H1 (cell line): ENCODE measurements at regions not wholly inside any gene's neighbourhood (a gene's known extent, or its start where the extent isn't known, plus 50 kb on each side); places are given as distances from the start of the nearest gene placed in this dataset.

Experiments
- POU5F1 ChIP-seq: IDR thresholded peaks from 2 replicates; pipeline ENCODE4 v1.6.1; 2011; ENCODE audit warnings: low read depth, mild to moderate bottlenecking, low read length, moderate library complexity
- TEAD4 ChIP-seq: IDR thresholded peaks from 2 replicates; pipeline ENCODE4 v1.6.1; 2012; ENCODE audit warnings: low read depth, low read length, inconsistent platforms, mixed read lengths
- TF ChIP-seq, protein P1 (sequence below): fragments of 300-600 bp; sonication (generic); IDR thresholded peaks from 2 replicates; pipeline ENCODE4 v1.7.1; 2012; ENCODE audit warnings: low read length, moderate library complexity, mild to moderate bottlenecking, inconsistent platforms; ENCODE audit not compliant: insufficient replicate concordance

DNA sequence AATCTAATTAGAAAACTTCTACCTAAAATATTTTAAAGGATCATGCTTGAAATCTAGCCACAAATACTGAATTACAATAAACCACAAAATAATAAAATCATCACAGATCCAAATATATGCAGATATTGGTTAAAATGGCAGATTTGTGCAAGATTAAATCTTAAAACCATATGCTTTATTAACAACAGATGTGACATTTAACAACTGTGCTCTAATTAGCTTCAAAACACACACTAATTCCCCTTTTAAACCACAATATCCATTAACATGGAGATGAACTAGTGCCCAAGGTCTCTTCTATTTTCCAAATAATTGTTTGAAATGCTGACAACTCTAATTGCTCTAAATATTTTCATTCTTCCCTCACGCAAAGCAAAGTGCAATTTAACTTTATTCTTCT, 1530.3 kb downstream of the SI start (continued):
- TF ChIP-seq, protein P1, sequence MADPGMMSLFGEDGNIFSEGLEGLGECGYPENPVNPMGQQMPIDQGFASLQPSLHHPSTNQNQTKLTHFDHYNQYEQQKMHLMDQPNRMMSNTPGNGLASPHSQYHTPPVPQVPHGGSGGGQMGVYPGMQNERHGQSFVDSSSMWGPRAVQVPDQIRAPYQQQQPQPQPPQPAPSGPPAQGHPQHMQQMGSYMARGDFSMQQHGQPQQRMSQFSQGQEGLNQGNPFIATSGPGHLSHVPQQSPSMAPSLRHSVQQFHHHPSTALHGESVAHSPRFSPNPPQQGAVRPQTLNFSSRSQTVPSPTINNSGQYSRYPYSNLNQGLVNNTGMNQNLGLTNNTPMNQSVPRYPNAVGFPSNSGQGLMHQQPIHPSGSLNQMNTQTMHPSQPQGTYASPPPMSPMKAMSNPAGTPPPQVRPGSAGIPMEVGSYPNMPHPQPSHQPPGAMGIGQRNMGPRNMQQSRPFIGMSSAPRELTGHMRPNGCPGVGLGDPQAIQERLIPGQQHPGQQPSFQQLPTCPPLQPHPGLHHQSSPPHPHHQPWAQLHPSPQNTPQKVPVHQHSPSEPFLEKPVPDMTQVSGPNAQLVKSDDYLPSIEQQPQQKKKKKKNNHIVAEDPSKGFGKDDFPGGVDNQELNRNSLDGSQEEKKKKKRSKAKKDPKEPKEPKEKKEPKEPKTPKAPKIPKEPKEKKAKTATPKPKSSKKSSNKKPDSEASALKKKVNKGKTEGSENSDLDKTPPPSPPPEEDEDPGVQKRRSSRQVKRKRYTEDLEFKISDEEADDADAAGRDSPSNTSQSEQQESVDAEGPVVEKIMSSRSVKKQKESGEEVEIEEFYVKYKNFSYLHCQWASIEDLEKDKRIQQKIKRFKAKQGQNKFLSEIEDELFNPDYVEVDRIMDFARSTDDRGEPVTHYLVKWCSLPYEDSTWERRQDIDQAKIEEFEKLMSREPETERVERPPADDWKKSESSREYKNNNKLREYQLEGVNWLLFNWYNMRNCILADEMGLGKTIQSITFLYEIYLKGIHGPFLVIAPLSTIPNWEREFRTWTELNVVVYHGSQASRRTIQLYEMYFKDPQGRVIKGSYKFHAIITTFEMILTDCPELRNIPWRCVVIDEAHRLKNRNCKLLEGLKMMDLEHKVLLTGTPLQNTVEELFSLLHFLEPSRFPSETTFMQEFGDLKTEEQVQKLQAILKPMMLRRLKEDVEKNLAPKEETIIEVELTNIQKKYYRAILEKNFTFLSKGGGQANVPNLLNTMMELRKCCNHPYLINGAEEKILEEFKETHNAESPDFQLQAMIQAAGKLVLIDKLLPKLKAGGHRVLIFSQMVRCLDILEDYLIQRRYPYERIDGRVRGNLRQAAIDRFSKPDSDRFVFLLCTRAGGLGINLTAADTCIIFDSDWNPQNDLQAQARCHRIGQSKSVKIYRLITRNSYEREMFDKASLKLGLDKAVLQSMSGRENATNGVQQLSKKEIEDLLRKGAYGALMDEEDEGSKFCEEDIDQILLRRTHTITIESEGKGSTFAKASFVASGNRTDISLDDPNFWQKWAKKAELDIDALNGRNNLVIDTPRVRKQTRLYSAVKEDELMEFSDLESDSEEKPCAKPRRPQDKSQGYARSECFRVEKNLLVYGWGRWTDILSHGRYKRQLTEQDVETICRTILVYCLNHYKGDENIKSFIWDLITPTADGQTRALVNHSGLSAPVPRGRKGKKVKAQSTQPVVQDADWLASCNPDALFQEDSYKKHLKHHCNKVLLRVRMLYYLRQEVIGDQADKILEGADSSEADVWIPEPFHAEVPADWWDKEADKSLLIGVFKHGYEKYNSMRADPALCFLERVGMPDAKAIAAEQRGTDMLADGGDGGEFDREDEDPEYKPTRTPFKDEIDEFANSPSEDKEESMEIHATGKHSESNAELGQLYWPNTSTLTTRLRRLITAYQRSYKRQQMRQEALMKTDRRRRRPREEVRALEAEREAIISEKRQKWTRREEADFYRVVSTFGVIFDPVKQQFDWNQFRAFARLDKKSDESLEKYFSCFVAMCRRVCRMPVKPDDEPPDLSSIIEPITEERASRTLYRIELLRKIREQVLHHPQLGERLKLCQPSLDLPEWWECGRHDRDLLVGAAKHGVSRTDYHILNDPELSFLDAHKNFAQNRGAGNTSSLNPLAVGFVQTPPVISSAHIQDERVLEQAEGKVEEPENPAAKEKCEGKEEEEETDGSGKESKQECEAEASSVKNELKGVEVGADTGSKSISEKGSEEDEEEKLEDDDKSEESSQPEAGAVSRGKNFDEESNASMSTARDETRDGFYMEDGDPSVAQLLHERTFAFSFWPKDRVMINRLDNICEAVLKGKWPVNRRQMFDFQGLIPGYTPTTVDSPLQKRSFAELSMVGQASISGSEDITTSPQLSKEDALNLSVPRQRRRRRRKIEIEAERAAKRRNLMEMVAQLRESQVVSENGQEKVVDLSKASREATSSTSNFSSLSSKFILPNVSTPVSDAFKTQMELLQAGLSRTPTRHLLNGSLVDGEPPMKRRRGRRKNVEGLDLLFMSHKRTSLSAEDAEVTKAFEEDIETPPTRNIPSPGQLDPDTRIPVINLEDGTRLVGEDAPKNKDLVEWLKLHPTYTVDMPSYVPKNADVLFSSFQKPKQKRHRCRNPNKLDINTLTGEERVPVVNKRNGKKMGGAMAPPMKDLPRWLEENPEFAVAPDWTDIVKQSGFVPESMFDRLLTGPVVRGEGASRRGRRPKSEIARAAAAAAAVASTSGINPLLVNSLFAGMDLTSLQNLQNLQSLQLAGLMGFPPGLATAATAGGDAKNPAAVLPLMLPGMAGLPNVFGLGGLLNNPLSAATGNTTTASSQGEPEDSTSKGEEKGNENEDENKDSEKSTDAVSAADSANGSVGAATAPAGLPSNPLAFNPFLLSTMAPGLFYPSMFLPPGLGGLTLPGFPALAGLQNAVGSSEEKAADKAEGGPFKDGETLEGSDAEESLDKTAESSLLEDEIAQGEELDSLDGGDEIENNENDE = no peak
- TF ChIP-seq TEAD4 (no peak), POU5F1 (no peak)
